OCI-LY1 (cell line): ENCODE measurements at regions not wholly inside any gene's neighbourhood (a gene's known extent, or its start where the extent isn't known, plus 50 kb on each side); places are given as distances from the start of the nearest gene placed in this dataset.

Experiments used
- EZH2 ChIP-seq: fragments of 200-600 bp; sonication (generic), shearing (Covaris generic); IDR thresholded peaks from 2 replicates; pipeline ENCODE4 v1.8.0; 2017; ENCODE audit warnings: borderline replicate concordance, mixed run types, mild to moderate bottlenecking, antibody characterized with exemption, low read length, moderate library complexity, mixed read lengths
- TF ChIP-seq, protein P1 (sequence below): fragments of 200-600 bp; sonication (generic), shearing (Covaris generic); IDR thresholded peaks from 2 replicates; pipeline ENCODE4 v1.5.1; 2017; ENCODE audit warnings: mild to moderate bottlenecking, antibody characterized with exemption, low read length, moderate library complexity, mixed read lengths

DNA sequence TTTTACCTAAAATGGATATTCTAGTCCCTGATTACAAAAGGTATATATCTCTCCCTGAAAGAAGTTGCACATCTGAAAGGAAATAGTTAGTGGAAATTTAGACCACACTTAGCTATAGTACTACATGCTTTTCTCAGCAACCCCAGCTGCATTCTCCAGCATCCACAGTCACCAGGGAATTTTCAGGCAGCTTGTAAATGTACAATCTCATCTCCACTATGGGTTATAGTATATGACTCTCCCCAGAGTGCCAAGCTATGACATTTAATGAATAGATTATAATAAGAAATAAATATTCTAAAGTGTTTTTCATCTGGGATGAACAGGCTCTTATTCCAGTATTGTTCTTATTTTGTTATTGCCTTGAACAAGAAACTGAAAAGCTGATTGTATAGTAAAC lies 197.6 kb upstream of the HNRNPA3 start:
- no peak for TF ChIP-seq EZH2
- TF ChIP-seq, protein P1, sequence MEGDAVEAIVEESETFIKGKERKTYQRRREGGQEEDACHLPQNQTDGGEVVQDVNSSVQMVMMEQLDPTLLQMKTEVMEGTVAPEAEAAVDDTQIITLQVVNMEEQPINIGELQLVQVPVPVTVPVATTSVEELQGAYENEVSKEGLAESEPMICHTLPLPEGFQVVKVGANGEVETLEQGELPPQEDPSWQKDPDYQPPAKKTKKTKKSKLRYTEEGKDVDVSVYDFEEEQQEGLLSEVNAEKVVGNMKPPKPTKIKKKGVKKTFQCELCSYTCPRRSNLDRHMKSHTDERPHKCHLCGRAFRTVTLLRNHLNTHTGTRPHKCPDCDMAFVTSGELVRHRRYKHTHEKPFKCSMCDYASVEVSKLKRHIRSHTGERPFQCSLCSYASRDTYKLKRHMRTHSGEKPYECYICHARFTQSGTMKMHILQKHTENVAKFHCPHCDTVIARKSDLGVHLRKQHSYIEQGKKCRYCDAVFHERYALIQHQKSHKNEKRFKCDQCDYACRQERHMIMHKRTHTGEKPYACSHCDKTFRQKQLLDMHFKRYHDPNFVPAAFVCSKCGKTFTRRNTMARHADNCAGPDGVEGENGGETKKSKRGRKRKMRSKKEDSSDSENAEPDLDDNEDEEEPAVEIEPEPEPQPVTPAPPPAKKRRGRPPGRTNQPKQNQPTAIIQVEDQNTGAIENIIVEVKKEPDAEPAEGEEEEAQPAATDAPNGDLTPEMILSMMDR: no peak
